Upper lobe of right lung (tissue), 1 donor: ENCODE measurements at regions not wholly inside any gene's neighbourhood (a gene's known extent, or its start where the extent isn't known, plus 50 kb on each side); places are given as distances from the start of the nearest gene placed in this dataset.
"Not testable (repeated sequence)": the region's sequence is repeated elsewhere in the genome, so short reads cannot be mapped to it uniquely, and the experiment has no call there.

Experiments used
- ATAC-seq: fragments of 200-7000 bp; cut with Tn5 transposase; one replicate; pipeline ENCODE4 v1.9.1; 2020; ENCODE audit warnings: mild to moderate bottlenecking, moderate library complexity
- DNase-seq: peaks from one replicate; pipeline ENCODE4 v3.0.0-alpha.2; 2020
- H3K27ac ChIP-seq: fragments of 200-600 bp; one replicate; pipeline ENCODE4 v1.8.0; 2022
- H3K27me3 ChIP-seq: fragments of 200-600 bp; one replicate; pipeline ENCODE4 v1.8.0; 2022; ENCODE audit warnings: mild to moderate bottlenecking
- H3K36me3 ChIP-seq: fragments of 200-600 bp; one replicate; pipeline ENCODE4 v1.8.0; 2022
- H3K4me1 ChIP-seq: fragments of 200-600 bp; one replicate; pipeline ENCODE4 v1.8.0; 2022
- H3K4me3 ChIP-seq: fragments of 200-600 bp; one replicate; pipeline ENCODE4 v1.8.0; 2022; ENCODE audit warnings: mild to moderate bottlenecking
- H3K9me3 ChIP-seq: fragments of 200-600 bp; one replicate; pipeline ENCODE4 v1.8.0; 2022
- intact Hi-C: fragments of 100-400 bp; cut with DNase I; formaldehyde crosslinking; loops from one replicate; pipeline ENCODE4 v1.11.0; 2022
- TF ChIP-seq, protein P1 (sequence below): fragments of 200-600 bp; IDR thresholded peaks from one replicate; pipeline ENCODE4 v1.8.0; 2022; ENCODE audit warnings: antibody characterized with exemption
- donor health status: DM: no; HTN: yes; CAD: no; lungs with severe emphysema.

DNA sequence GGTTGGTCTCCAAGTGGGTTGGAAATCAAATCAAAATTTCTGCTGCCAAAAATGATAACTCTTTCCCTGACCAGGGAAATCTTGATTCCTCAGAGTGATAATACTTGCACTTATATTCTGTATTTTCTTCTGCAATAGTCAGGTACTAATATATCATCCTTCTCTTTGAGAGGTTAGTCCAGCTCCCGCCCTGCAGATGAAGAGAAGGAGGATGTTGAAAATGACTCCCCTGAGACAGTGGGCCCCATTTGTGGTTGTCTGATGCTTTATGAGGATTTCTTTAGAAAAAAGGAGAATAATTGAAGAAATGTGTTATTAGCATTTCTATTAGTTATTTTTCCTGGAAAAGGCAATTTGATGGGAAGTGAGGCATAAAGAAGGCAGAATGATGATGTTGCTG, 213.0 kb downstream of the SEC23IP start:
- no peaks in the 10 kb centered on the region for H3K36me3 ChIP-seq
- TF ChIP-seq, protein P1, sequence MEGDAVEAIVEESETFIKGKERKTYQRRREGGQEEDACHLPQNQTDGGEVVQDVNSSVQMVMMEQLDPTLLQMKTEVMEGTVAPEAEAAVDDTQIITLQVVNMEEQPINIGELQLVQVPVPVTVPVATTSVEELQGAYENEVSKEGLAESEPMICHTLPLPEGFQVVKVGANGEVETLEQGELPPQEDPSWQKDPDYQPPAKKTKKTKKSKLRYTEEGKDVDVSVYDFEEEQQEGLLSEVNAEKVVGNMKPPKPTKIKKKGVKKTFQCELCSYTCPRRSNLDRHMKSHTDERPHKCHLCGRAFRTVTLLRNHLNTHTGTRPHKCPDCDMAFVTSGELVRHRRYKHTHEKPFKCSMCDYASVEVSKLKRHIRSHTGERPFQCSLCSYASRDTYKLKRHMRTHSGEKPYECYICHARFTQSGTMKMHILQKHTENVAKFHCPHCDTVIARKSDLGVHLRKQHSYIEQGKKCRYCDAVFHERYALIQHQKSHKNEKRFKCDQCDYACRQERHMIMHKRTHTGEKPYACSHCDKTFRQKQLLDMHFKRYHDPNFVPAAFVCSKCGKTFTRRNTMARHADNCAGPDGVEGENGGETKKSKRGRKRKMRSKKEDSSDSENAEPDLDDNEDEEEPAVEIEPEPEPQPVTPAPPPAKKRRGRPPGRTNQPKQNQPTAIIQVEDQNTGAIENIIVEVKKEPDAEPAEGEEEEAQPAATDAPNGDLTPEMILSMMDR = no peak
- H3K4me1 ChIP-seq = no peaks in the 10 kb centered on the region
- H3K9me3 ChIP-seq = no peaks in the 10 kb centered on the region
- intact Hi-C loops = no loop called here
- H3K27me3 ChIP-seq = no peaks in the 10 kb centered on the region
- no peak for ATAC-seq
- DNase-seq = no peak
- H3K27ac ChIP-seq = no peak overlapping the region
- no peak overlapping the region for H3K4me3 ChIP-seq

DNA sequence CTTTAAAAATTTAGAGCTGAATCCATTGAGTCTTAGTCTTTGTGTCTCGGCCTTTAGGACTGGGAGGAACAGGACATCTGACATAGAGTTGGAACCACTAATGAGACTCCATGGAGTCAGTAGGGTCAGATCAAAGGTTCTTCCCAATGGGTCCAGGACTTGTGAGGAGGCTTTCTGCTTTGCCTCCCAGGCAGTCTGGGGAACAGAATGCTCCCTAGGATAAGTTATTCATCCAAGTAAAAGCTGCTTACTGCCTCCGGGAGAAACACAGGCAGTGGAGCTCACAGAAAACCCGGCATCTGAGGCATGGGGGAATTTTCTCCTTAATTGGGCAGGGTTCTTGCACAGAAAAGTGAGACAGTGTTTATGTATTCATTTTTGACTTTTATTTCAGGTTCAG, 216.4 kb downstream of the SEC23IP start:
- no peak for ATAC-seq
- H3K4me3 ChIP-seq = no peak overlapping the region
- no peaks in the 10 kb centered on the region for H3K4me1 ChIP-seq
- H3K27ac ChIP-seq = no peak overlapping the region
- no peaks in the 10 kb centered on the region for H3K9me3 ChIP-seq
- TF ChIP-seq, protein P1 = no peak
- H3K36me3 ChIP-seq = no peaks in the 10 kb centered on the region
- H3K27me3 ChIP-seq = no peaks in the 10 kb centered on the region
- DNase-seq = no peak
- intact Hi-C loops = no loop called here

DNA sequence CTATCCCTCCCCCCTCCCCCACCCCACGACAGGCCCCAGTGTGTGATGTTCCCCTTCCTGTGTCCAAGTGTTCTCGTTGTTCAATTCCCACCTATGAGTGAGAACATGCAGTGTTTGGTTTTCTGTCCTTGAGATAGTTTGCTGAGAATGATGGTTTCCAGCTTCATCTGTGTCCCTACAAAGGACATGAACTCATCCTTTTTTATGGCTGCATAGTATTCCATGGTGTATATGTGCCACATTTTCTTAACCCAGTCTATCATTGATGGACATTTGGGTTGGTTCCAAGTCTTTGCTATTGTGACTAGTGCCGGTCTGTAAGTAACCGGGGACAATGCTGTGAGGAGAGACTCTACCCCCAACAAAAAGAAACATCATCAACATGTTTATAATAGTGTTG, 217.2 kb downstream of the SEC23IP start:
- H3K27ac ChIP-seq, intact Hi-C loops, H3K9me3 ChIP-seq, H3K4me1 ChIP-seq, H3K36me3 ChIP-seq, ATAC-seq, H3K4me3 ChIP-seq, DNase-seq, H3K27me3 ChIP-seq: not testable (repeated sequence)

DNA sequence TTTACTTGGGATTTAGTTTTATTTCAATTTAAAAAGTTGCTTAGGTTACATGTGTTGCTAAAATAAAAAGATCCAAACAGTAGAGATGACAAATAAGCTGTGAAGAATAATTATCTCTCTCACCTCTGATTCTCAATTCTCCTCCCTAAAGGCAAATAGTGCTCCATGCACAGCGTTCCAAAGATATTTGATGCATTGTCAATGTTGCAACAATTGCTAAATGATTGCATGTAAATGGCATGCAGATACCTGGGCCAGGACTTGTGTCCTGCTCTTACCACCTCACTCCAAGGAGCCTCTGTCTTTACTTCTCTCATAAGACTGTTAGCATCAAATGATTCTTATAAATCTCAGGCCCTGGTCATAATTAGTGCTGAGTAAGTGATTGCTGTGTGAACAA, 217.7 kb downstream of the SEC23IP start:
- DNase-seq = no peak
- no peaks in the 10 kb centered on the region for H3K27me3 ChIP-seq
- intact Hi-C loops = no loop called here

GRCh38 chr10:120111628-120112027, 219.1 kb downstream of the SEC23IP start:
- intact Hi-C loops = no loop called here

More for the DNA sequence above, 217.7 kb downstream of the SEC23IP start:
- ATAC-seq = no peak
- TF ChIP-seq, protein P1 = no peak
- H3K4me1 ChIP-seq = no peaks in the 10 kb centered on the region
- no peak overlapping the region for H3K4me3 ChIP-seq
- H3K27ac ChIP-seq = no peak overlapping the region
- no peaks in the 10 kb centered on the region for H3K36me3 ChIP-seq
- H3K9me3 ChIP-seq = no peaks in the 10 kb centered on the region

GRCh38 chr10:120112809-120113208, 220.3 kb downstream of the SEC23IP start:
- no peak for DNase-seq
- intact Hi-C loops = no loop called here
- no peaks in the 10 kb centered on the region for H3K27me3 ChIP-seq
- no peak for ATAC-seq
- no peaks in the 10 kb centered on the region for H3K36me3 ChIP-seq
- no peaks in the 10 kb centered on the region for H3K9me3 ChIP-seq
- no peaks in the 10 kb centered on the region for H3K4me1 ChIP-seq
- TF ChIP-seq, protein P1 = no peak
- H3K4me3 ChIP-seq = no peak overlapping the region
- no peak overlapping the region for H3K27ac ChIP-seq

More at GRCh38 chr10:120111628-120112027, 219.1 kb downstream of the SEC23IP start:
- Histone ChIP-seq H3K27me3 (no peaks in the 10 kb centered on the region), H3K27ac (no peak overlapping the region), H3K9me3 (no peaks in the 10 kb centered on the region), H3K4me1 (no peaks in the 10 kb centered on the region), H3K4me3 (no peak overlapping the region), H3K36me3 (no peaks in the 10 kb centered on the region)
- TF ChIP-seq, protein P1 = no peak
- DNase-seq = no peak
- ATAC-seq = no peak
